ENCODE measurements at regions not wholly inside any gene's neighbourhood (a gene's known extent, or its start where the extent isn't known, plus 50 kb on each side); places are given as distances from the start of the nearest gene placed in this dataset.
A peak's percentile ranks its signal among the peaks of the same experiment; 100 is the strongest.

DNA sequence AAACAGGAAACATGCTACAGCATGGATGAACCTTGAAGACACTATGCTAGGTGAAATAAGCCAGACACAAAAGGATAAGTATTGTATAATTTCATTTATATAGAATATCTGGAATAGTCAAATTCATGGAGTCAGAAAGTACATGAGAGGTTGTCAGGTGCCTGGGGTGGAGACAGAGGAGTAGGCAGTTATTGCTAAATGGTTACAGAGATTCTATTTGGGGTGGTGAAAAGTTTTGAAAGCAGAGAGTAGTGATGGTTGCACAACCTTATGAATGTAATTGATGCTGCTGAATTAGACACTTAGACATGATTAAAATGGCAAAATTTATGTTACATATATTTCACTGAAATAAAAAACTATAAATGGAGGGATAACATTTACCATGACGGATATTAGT, 197.4 kb downstream of the VAPA start:
- Histone ChIP-seq H3K27ac (no peak overlapping the region), H3K27me3 (no peaks in the 10 kb centered on the region), H3K4me3 (no peak overlapping the region), H3K36me3 (no peaks in the 10 kb centered on the region), H3K9me3 (no peaks in the 10 kb centered on the region), H3K4me1 (peaks cover 7% of the 10 kb centered on the region)
- TF ChIP-seq, protein P1, sequence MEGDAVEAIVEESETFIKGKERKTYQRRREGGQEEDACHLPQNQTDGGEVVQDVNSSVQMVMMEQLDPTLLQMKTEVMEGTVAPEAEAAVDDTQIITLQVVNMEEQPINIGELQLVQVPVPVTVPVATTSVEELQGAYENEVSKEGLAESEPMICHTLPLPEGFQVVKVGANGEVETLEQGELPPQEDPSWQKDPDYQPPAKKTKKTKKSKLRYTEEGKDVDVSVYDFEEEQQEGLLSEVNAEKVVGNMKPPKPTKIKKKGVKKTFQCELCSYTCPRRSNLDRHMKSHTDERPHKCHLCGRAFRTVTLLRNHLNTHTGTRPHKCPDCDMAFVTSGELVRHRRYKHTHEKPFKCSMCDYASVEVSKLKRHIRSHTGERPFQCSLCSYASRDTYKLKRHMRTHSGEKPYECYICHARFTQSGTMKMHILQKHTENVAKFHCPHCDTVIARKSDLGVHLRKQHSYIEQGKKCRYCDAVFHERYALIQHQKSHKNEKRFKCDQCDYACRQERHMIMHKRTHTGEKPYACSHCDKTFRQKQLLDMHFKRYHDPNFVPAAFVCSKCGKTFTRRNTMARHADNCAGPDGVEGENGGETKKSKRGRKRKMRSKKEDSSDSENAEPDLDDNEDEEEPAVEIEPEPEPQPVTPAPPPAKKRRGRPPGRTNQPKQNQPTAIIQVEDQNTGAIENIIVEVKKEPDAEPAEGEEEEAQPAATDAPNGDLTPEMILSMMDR (IDR thresholded peaks at IDR 0.05) = no peak
- DNase-seq (no peak), ATAC-seq (no peak)
- intact Hi-C loops (cut with DNase I) = no loop called here

DNA sequence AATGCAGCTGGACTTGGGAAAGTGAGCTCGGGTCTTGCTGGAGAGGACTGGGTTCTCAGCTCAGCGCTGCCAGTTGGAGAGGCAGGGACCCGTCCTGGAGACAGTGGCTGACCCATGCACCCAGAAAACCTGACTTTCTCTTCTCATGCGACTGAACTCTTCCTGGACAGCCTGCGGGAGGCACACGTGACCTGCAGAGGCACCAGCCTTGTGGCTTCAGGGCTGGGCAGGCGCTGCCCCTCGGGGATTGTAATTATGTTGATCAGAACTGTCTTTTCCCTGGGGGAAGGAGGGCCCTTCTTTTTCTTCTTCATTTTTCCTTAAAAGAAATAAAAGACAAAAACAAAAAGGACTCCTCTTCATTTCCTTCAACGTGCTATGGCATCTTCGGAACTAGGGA, 198.1 kb downstream of the VAPA start:
- Histone ChIP-seq H3K36me3 (no peaks in the 10 kb centered on the region), H3K27ac (no peak overlapping the region), H3K4me1 (peaks cover 7% of the 10 kb centered on the region), H3K9me3 (no peaks in the 10 kb centered on the region), H3K4me3 (no peak overlapping the region), H3K27me3 (no peaks in the 10 kb centered on the region)
- DNase-seq (no peak), ATAC-seq (no peak)
- intact Hi-C loops (cut with DNase I) = no loop called here
- TF ChIP-seq, protein P1 (IDR thresholded peaks at IDR 0.05) = no peak

DNA sequence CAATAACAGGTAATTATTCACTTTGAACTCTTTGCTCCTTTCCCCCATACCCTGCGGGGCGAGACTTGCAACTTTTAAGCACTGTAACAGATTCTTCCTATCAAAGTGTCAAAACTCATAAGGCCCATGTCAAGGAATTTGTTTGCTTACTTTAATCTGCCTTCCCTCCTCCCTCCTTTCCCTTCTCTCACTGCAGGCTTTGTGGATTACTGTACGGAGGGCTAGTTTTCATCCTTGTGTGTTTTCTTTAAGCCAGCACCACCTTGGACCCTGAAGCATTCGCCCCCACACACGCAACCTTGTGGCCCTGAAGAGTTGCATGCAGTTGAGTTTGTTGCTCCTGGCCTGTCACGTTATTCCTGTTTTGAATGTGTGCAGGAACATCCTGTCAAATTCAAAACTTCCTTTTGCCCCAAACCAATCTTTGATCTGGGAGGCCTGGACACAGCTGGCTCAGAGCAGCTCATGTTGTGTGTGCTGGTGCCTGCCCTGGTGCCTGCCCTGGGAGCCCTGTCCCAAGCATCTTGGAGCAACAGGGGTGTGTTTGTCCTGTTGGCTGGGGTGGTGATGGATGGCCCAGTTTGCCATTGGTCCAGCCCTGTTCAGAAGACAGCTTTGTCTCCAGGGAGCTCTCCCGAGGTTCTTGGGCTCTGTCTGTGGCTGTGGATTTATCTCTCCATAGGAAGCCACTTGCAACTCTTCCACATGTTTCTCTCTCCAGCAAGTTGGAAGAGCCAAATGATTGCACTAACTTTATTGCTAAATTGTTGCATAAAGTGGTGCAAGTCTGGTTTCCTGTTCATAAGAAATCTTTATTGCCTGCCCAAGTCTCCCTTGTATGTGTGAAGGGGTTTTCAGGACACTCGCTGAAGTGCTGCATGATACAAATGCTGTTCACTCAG, 199.6 kb downstream of the VAPA start:
- TF ChIP-seq, protein P1 (IDR thresholded peaks at IDR 0.05) = no peak
- H3K27ac ChIP-seq = no peak overlapping the region
- H3K4me3 ChIP-seq = no peak overlapping the region
- H3K27me3 ChIP-seq = no peaks in the 10 kb centered on the region
- no peaks in the 10 kb centered on the region for H3K36me3 ChIP-seq
- H3K4me1 ChIP-seq = peaks cover 7% of the 10 kb centered on the region
- ATAC-seq (peak; percentile 70), DNase-seq (no peak)
- intact Hi-C loops (cut with DNase I) = no loop called here
- no peaks in the 10 kb centered on the region for H3K9me3 ChIP-seq

DNA sequence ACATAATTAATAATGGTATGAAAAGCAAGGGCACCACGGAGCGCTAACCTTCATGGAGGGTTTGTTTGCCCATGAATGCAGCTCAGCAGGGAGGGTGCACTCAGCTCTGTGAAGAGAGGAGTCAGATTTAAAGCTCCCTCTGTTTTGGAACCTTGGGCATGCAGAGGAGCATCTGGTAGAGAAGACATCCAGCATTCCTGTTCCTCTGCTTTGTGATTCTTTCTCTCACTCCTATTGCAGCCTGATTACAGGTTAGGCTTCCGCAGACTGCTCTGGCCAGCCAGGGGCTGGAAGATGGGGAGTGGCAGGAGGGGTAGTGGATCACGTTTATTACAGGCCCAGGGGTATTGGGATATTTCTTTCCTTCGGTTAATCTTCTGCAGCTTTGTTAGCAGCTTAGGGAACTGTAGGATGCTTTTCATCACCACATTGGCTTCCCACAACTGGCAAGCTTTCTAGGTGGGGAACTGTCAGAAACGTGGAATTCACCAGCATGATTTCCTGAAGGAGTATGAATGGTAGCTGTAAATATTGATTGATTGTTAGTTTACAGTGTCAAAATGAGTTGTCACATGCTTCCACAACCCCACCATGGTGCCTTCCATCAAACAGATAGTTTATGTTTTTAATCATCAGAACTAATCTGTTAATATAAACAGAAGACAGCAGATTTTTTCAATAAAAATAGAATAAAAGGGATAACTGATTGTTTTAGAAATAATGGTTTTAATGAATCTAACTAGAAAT, 201.1 kb downstream of the VAPA start:
- Histone ChIP-seq H3K9me3 (no peaks in the 10 kb centered on the region), H3K36me3 (no peaks in the 10 kb centered on the region), H3K4me3 (no peak overlapping the region), H3K27me3 (no peaks in the 10 kb centered on the region), H3K27ac (no peak overlapping the region), H3K4me1 (peaks cover 7% of the 10 kb centered on the region)
- DNase-seq (no peak), ATAC-seq (no peak)
- TF ChIP-seq, protein P1 (IDR thresholded peaks at IDR 0.05) = no peak
- intact Hi-C loops (cut with DNase I) = no loop called here

DNA sequence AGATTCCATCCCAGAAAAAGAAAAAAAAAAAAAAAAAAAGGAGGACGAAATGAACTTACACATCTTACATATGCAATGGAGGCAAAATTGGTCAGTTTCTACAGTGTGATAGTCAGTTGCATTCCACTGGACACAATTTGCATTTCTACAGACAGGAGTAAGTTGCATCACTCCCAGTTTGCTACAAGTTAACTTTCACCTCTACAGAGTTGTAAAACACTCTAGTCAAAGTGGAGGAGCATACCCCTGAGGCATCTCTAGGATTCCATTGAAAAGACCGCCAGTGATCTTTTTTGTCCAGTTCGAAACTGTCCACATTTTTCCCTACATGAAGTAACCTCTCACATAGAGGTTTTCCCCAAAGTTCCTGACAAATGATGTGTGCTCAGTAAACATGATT, 202.8 kb downstream of the VAPA start:
- intact Hi-C loops (cut with DNase I) = no loop called here
- Histone ChIP-seq H3K36me3 (no peaks in the 10 kb centered on the region), H3K27ac (no peak overlapping the region), H3K4me1 (peaks cover 12% of the 10 kb centered on the region), H3K4me3 (no peak overlapping the region), H3K9me3 (no peaks in the 10 kb centered on the region), H3K27me3 (no peaks in the 10 kb centered on the region)
- ATAC-seq (no peak), DNase-seq (no peak)
- TF ChIP-seq, protein P1 (IDR thresholded peaks at IDR 0.05) = no peak
